Activated CD8-positive, alpha-beta T cell treated with anti-CD3 and anti-CD28 coated beads for 36 hours (primary cell): ENCODE measurements at regions not wholly inside any gene's neighbourhood (a gene's known extent, or its start where the extent isn't known, plus 50 kb on each side); places are given as distances from the start of the nearest gene placed in this dataset.

ENCODE experiments used
- ATAC-seq: fragments of 200-7000 bp; cut with Tn5 transposase; one replicate; pipeline ENCODE4 v1.10.0; 2021; ENCODE audit warnings: mild to moderate bottlenecking, moderate library complexity
- CTCF ChIA-PET: fragments of 350-600 bp; sonication (Branson Sonifier 250); formaldehyde crosslinking; loops from one replicate; lab custom pipeline; 2021; ENCODE audit warnings: antibody characterized with exemption; lab: Charles Lee
- POLR2A ChIA-PET: fragments of 350-600 bp; sonication (Branson Sonifier 250); formaldehyde crosslinking; loops from one replicate; lab custom pipeline; 2021; ENCODE audit warnings: antibody characterized with exemption; lab: Charles Lee
- DNase-seq: peaks from one replicate; pipeline ENCODE4 v3.0.0-alpha.2; 2020
- H3K27ac Mint-ChIP-seq: one replicate; pipeline ENCODE4 v1.8.0; 2021; ENCODE audit warnings: mild to moderate bottlenecking, mixed read lengths
- H3K27me3 Mint-ChIP-seq: one replicate; pipeline ENCODE4 v1.8.0; 2021; ENCODE audit warnings: mixed read lengths
- H3K36me3 Mint-ChIP-seq: one replicate; pipeline ENCODE4 v1.8.0; 2021; ENCODE audit warnings: low read depth, mixed read lengths
- H3K4me1 Mint-ChIP-seq: one replicate; pipeline ENCODE4 v1.8.0; 2021; ENCODE audit warnings: low read depth, mixed read lengths
- H3K4me3 Mint-ChIP-seq: one replicate; pipeline ENCODE4 v1.8.0; 2021; ENCODE audit warnings: mild to moderate bottlenecking, moderate library complexity, mixed read lengths
- H3K9me3 Mint-ChIP-seq: one replicate; pipeline ENCODE4 v1.8.0; 2021; ENCODE audit warnings: mixed read lengths
- intact Hi-C: fragments of 100-400 bp; cut with micrococcal nuclease; formaldehyde crosslinking; loops from one replicate; pipeline ENCODE4 v1.10.0; 2022
- TF ChIP-seq, protein P1 (sequence below): fragments of 200-600 bp; IDR thresholded peaks from one replicate; pipeline ENCODE4 v1.8.0; 2022; ENCODE audit warnings: antibody characterized with exemption, mild to moderate bottlenecking

DNA sequence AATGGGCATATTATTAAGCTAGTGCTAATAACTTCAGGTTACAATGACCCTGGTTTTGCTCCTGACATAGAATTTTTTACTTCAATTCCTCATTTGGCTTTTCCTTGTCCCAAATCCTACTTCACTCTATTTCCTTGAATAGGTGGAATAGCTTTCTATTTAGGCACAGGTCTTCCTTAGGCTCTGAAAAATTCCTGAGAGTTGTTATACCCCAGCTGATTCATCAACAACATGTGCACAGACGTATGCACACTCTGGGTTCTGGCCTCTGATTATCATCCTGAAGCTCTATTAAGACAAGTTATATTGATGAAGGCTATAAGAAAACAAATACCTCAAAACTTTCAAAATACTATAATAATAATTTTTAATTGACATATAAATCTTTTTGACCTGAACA lies 172.4 kb downstream of the NTMT2 start:
- Mint-ChIP-seq H3K27me3 (peaks cover 10% of the 10 kb centered on the region), H3K36me3 (no peaks in the 10 kb centered on the region), H3K27ac (no peak overlapping the region), H3K4me3 (no peak overlapping the region), H3K9me3 (no peaks in the 10 kb centered on the region), H3K4me1 (no peaks in the 10 kb centered on the region)
- intact Hi-C loops, result no loop called here
- TF ChIP-seq, protein P1, sequence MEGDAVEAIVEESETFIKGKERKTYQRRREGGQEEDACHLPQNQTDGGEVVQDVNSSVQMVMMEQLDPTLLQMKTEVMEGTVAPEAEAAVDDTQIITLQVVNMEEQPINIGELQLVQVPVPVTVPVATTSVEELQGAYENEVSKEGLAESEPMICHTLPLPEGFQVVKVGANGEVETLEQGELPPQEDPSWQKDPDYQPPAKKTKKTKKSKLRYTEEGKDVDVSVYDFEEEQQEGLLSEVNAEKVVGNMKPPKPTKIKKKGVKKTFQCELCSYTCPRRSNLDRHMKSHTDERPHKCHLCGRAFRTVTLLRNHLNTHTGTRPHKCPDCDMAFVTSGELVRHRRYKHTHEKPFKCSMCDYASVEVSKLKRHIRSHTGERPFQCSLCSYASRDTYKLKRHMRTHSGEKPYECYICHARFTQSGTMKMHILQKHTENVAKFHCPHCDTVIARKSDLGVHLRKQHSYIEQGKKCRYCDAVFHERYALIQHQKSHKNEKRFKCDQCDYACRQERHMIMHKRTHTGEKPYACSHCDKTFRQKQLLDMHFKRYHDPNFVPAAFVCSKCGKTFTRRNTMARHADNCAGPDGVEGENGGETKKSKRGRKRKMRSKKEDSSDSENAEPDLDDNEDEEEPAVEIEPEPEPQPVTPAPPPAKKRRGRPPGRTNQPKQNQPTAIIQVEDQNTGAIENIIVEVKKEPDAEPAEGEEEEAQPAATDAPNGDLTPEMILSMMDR, result no peak
- POLR2A ChIA-PET, result no interaction called here
- CTCF ChIA-PET, result no interaction called here
- no peak for ATAC-seq
- no peak for DNase-seq

DNA sequence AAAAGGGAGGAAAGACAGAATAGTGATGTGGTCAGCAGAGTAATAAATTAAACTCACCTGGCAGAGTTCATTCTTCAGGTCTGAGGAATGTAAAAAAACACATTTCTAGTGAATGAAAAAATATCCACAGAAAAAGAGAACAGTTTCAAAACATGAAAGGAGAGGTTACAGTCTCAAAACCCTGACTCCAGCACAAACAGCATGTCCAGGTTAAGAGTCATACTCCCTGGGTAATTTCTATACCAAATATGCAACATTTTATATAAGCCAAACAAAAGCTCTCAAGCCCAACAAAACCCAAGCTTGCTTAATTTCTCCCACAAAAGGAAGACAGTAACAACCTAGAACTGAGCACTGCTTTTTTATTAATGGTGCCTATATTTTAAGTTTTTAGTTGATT lies 173.0 kb downstream of the NTMT2 start:
- DNase-seq, result no peak
- ATAC-seq, result no peak
- no peaks in the 10 kb centered on the region for H3K4me1 Mint-ChIP-seq
- TF ChIP-seq, protein P1, result no peak
- intact Hi-C loops, result no loop called here
- ChIA-PET CTCF (no interaction called here), POLR2A (no interaction called here)
- no peaks in the 10 kb centered on the region for H3K9me3 Mint-ChIP-seq
- no peaks in the 10 kb centered on the region for H3K36me3 Mint-ChIP-seq
- H3K4me3 Mint-ChIP-seq, result no peak overlapping the region
- H3K27ac Mint-ChIP-seq, result no peak overlapping the region
- H3K27me3 Mint-ChIP-seq, result peaks cover 11% of the 10 kb centered on the region

DNA sequence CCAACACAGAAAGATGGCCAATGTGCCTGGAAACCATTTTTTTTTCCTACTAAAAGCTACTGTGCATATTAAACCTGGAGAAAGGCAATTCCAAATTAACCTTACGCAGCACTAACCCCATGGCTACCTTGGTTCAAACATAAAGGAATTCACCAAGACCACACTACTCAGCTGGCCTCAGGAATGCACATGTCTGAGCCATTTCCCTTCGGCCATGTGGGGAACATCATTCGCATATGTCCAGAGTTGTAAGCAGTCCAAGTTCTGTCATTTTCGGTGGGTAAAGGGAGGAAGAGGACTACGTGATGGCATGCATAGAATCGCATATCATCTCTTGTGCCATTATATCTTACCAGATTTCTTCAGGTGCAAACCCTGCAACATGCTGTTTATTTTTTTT lies 175.4 kb downstream of the NTMT2 start:
- no peak for ATAC-seq
- CTCF ChIA-PET, result interaction anchor here (1.0 kb wide), 1 partner anchor 11 kb away, joined by 3 read pairs; no protein-coding TSS in a partner anchor
- peaks cover 6% of the 10 kb centered on the region for H3K27me3 Mint-ChIP-seq
- no peak for DNase-seq
- no peaks in the 10 kb centered on the region for H3K4me1 Mint-ChIP-seq
- intact Hi-C loops, result no loop called here
- POLR2A ChIA-PET, result no interaction called here
- TF ChIP-seq, protein P1, result no peak
- H3K27ac Mint-ChIP-seq, result no peak overlapping the region
- no peaks in the 10 kb centered on the region for H3K9me3 Mint-ChIP-seq
- no peak overlapping the region for H3K4me3 Mint-ChIP-seq
- H3K36me3 Mint-ChIP-seq, result no peaks in the 10 kb centered on the region

DNA sequence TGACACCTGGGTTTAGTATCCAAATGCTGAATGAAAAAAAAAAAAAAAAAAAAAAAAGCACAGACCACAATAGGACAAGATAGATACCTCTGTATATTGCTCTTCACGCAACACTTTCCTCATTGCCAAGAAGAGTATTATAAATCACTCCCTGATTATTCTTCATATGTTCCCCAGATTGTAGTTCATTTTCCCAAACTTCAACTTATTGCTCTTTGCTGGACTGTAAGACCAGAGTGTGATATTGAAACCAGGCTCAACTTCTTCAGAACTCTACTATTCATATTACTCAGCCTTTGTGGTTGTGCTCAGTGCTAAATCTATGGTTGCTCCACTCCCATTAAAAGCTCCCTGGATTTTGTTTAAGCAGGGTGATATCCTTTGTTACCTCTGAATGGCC lies 180.4 kb downstream of the NTMT2 start:
- Mint-ChIP-seq H3K4me3 (no peak overlapping the region), H3K27ac (no peak overlapping the region), H3K36me3 (no peaks in the 10 kb centered on the region), H3K9me3 (no peaks in the 10 kb centered on the region), H3K27me3 (peaks cover 8% of the 10 kb centered on the region), H3K4me1 (no peaks in the 10 kb centered on the region)
- ChIA-PET POLR2A (no interaction called here), CTCF (no interaction called here)
- no peak for DNase-seq
- TF ChIP-seq, protein P1, result no peak
- ATAC-seq, result no peak
- intact Hi-C loops, result no loop called here

DNA sequence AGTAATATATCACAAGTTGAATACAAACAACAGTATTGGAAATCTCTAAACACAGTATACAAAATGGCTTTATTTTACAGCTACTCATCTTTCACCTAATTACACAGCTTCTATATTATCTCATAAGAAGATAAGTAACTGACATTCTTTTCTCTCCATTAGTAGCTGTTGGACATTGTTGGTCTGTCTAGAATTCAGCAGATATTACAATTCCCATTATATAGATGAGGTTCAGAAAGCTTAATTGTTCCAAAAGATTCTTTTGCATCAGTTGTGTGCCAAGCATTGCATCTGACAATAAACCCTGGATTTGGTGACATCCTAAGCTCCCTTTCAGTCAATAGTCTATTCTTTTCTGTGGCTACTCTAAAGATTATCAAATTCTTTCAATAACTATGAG lies 187.0 kb downstream of the NTMT2 start:
- no peak overlapping the region for H3K4me3 Mint-ChIP-seq
- TF ChIP-seq, protein P1, result no peak
- intact Hi-C loops, result no loop called here
- peaks cover 2% of the 10 kb centered on the region for H3K27me3 Mint-ChIP-seq
- no peaks in the 10 kb centered on the region for H3K4me1 Mint-ChIP-seq
- no peaks in the 10 kb centered on the region for H3K9me3 Mint-ChIP-seq
- ChIA-PET CTCF (interaction anchor here (1.1 to 1.3 kb wide), 2 partner anchors 12 to 24 kb away, joined by 3 read pairs; no protein-coding TSS in a partner anchor), POLR2A (no interaction called here)
- no peak for ATAC-seq
- no peaks in the 10 kb centered on the region for H3K36me3 Mint-ChIP-seq
- no peak for DNase-seq
- no peak overlapping the region for H3K27ac Mint-ChIP-seq
